HG03521 (cell line): ENCODE measurements at regions not wholly inside any gene's neighbourhood (a gene's known extent, or its start where the extent isn't known, plus 50 kb on each side); places are given as distances from the start of the nearest gene placed in this dataset.
"Not testable (repeated sequence)": the region's sequence is repeated elsewhere in the genome, so short reads cannot be mapped to it uniquely, and the experiment has no call there.

Experiments used
- ATAC-seq: cut with Tn5 transposase; IDR thresholded peaks from one replicate; pipeline ENCODE4 v1.9.1; 2021; ENCODE audit warnings: mild to moderate bottlenecking, moderate library complexity; ENCODE audit not compliant: unreplicated experiment

DNA sequence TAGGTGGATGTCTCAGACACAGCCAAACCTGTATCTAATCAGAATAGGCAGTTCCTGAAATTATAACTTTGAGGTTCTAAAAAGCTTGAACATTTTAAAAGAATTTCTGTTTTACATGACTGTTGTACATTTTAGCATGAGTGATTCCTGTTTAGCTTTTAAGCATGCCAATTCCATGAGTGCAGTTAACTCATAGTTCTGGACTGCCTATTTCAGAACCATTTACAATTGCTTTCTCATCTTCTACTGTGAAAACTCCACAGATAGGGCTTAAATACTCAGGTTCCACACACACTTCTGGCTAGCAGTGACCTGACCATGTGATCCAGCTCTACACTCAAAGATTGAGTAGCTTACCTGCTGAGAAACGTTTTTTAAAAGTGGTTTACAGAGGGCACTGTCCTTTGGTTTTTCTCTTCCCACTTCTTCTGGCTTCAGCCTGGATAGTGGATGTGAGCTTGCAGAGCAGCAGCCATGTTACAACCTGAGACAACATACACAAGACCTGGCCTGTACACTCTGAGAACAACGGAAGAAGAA is 280.8 kb downstream of the ANKRD50 start:
- no peak for ATAC-seq

DNA sequence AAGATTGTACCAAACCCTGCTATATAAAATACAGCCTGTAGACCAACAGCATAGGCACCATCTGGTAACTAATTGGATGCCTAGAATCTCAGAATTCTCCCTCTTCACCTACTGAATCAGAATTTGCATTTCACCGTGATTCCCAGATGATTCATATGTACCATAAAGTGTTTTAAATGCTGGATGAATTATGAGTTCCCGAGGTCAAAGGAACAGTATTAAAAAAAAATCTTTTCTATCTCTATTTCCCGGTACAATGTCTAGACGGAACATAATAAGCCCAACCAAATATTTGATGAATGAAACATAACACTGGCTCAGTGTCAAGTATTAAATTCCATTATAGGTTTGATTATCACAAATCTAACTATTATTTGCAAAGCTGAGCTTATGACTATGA is 280.0 kb downstream of the ANKRD50 start:
- ATAC-seq, result no peak

DNA sequence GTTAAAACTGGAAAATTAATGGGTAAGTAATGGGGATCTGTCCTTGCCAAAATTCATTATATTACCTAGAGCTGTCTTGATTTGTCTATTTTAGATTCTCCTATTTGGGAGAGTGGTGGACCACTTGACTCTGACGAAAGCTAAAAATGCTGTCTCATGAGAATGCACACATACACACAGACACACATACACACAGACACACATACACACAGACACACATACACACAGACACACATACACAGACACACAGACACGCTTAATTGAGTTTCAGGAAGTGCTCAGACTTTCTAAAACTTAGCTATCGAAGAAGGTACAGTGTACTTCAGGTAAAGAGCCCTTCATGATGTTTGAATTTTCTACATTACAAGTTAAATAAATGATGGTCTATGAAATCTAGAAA is 279.5 kb downstream of the ANKRD50 start:
- no peak for ATAC-seq

DNA sequence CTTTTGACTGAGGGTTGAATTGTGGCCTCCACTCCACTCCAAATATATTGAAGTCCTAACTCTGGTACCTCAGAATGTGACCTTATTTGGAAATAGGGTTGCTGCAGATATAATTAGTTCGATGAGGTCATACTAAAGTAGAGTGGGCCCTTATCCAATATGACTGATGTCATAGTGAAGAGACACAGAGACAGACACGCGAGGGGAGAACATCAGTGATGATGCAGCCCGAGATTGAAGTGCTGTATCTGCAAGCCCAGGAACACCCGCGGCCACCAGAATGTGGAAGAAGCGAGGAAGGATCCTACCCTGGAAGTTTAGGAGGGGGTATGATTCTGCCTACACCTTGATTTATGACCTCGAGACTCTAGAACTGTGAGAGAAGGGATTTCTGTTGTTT is 279.0 kb downstream of the ANKRD50 start:
- no peak for ATAC-seq

DNA sequence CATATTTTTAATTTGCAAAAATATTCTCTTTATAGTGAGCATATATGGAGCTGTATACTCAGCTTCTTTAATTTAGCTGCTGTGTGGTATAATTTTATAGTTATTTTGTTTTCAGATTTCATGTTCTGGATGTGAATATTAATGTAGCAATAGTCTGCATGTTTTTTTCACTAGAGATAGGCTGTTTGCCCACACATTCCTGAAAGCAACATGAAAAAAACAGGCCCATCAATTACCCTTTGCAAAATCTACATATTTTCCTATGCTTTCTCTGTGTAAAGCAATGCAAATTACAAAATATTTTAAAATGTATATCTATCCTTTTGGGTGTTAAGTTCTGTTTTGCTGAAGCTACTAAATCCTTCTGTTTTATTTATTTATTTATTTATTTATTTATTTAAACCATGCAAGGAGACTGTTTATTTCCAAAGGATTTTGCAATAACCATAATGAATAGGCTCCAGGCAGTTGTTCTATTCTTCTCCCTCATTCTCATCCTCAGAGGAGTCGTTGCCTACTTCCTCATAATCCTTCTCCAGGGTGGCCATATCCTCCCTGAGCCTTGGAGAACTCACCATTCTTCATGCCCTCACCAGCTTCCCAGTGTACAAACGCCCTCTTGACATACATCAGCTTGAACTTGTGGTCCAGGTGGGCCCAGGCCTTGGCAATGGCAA is 277.1 kb downstream of the ANKRD50 start:
- no peak for ATAC-seq

DNA sequence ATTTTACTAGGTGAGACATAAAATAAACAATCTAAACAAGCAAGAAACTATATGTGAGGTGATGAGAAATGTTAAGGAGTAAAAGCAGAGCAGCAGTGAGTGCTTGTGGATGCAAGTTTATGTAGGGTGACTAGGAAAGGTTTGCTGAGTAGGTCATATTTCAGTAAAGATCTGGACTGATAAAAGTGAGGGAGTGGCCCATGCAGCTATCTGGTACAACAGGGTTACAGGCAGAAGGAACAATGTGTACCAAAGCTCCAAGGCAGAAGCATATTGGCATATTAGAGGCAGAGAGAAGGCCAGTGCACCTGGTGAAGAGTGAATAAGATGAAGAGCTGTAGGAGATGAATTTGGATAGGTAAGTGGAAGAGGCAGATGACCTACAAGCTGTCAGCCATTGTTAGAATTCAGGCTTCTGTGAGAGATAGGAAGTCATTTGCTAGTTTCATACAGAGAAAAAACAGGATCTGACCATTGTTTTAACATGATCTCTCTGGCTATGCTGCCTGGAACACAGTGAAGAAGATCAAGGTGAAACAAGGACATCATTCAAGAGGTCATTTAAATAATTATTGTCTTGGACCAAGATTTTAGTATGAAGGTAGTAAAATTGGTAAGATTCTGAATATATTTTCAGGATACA is 274.6 kb downstream of the ANKRD50 start:
- ATAC-seq, result no peak

DNA sequence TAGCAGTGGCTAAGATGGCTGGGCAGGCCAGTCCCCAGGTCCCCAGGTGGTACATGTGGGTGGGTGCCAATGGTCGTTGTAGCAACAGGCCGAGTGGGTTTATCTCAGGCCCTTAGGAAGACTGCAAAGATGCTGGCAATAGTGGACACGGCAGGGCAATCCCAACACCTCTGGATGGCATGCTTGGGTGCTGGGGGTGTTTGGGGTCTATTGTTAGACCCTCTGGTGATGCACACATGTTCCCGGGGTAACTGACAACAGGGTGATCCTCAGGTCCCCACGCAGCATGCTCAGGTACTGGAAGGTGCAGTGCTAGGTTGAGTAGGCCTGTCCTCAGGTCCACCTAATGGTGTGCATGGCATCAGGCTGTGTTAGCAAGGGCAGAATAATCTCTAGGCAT is 267.5 kb downstream of the ANKRD50 start:
- ATAC-seq, result no peak

DNA sequence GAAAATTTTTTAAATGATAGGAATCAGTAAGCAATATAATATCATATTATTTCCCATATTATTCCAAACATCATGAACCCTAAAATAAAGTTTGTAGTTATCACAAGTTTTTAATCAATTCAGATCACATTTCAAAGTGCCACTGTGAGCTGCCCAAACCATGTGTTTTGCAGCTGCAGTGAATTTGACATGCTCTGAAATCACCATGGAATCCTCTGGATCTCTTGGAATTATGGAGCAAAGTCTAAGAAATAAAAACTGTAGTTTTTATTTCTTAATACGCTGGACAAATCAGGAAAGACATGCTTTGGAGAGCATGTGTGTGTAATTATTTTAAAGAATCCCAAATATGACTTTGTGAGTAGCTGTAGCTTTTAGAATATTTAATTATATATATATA is 262.7 kb downstream of the ANKRD50 start:
- no peak for ATAC-seq

DNA sequence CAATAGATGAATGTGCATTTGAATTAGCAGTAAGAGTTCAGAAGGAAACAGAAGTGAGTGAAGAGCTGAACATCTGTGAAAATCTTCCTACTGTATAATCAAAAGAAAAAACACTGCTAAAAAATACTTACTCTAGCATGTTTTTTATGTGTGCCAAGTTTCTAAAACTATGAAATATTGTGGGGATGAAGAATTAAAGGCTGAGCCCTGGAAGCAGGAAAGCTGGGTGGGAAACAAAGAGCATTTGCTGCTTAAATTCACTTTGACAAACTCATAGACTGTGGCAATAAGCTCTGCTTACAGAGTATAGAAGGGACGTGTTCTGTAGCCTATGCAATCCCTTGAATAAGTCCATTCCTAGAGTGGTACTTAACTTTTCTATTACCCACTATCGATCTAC is 261.7 kb downstream of the ANKRD50 start:
- ATAC-seq, result no peak

DNA sequence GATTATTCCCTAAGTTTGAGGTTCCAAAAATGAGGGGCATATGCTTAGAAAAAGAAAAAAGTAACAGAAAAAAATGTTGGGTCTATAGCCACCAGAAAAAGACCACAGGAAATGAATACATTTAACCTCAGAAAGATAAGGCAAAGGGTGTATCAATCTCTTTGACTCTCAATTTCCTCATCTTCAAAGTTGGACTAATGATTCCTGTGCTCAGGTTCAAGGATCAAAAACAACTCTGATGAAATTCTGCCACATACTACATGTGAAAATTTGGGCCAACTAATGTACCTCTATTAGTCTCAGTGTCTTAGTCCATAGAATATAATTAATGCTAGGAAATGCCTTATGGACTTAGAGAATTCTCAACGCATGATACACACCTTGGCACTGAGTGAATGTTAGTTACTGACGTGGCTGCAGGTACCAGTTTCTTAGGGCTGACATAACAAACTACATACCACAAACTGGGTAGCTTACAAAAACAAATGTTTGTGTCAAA is 257.7 kb downstream of the ANKRD50 start:
- no peak for ATAC-seq

DNA sequence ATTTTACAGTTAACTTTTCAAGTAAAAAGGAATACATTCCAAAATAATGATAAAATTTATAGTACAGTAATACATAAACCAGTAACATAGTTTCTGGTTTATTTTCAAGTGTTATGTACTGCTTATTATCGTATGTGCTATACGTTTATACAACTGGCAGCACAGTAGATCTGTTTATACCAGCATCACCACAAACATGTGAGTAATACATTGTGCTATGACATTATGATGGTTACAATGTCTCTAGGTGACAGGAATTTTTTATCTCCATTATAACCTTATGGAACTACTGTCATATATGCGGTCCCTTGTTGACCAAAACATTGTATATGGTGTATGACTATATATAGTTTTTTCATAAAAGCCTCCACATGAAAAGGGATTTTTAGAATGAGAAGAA is 256.9 kb downstream of the ANKRD50 start:
- ATAC-seq, result no peak

DNA sequence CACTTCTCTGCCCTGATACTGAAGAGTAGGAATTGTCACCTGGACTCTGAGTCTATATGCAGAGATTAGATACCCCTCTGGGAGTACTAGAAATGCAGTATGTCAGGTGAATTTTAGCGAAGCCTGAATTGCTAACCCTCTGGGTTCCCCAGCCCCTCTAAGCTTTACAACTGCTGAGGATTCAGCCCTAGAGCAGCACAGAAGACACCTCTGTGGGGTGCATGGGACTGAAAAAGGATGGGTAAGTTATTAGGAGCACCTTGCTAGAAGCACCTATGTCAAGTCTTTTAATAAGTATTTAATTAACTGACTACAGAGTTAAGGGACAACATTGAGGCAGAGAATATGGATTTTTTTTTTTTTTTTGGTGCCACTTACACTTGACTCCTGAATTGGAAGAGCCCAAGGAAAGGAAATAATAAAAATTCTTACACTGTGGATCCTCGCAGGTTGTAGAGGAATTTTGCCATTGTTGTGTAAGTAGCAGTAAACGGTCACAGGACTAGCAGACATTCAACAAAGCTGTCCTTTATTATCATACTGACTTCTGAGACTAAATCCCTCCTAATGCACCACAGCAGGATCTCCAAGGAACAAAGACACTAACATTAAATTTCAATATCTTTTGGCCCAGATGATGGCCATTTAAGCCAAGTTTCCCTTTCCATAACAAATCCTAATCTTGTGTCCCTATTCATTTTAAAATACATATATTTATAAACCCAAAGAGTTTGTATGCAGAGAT is 253.2 kb downstream of the ANKRD50 start:
- ATAC-seq, result no peak

DNA sequence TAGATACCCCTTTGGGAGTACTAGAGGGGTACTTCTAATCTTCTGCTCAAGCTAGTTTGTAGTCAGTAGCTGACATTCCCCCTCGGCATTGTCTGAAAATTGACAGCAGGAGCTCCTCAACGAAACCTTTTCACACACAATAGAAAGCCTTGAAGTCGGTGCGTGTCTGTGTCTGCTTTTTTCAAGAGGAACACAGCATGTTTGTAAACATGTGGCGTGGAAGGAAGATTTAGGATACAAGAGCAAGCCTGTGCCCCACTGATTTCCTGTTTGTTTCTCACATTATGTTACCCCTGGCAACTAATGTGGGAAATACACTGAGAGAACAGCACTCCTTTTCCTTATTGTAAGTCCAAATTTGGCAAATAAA is 252.6 kb downstream of the ANKRD50 start:
- no peak for ATAC-seq

DNA sequence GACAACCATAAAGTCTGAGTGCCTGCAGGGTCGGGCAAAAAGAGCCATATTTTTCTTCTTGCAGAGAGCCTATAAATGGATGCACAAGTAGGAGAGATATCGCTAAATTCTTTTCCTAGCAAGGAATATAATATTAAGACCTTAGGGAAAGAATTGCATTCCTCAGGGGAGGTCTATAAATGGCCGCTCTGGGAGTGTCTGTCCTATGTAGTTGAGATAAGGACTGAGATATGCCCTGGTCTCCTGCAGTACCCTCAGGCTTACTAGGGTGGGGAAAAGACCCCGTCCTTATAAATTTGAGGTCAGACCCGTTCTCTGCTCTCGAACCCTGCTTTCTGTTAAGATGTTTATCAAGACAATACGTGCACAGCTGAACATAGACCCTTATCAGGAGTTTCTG is 250.9 kb downstream of the ANKRD50 start:
- not testable (repeated sequence) for ATAC-seq

DNA sequence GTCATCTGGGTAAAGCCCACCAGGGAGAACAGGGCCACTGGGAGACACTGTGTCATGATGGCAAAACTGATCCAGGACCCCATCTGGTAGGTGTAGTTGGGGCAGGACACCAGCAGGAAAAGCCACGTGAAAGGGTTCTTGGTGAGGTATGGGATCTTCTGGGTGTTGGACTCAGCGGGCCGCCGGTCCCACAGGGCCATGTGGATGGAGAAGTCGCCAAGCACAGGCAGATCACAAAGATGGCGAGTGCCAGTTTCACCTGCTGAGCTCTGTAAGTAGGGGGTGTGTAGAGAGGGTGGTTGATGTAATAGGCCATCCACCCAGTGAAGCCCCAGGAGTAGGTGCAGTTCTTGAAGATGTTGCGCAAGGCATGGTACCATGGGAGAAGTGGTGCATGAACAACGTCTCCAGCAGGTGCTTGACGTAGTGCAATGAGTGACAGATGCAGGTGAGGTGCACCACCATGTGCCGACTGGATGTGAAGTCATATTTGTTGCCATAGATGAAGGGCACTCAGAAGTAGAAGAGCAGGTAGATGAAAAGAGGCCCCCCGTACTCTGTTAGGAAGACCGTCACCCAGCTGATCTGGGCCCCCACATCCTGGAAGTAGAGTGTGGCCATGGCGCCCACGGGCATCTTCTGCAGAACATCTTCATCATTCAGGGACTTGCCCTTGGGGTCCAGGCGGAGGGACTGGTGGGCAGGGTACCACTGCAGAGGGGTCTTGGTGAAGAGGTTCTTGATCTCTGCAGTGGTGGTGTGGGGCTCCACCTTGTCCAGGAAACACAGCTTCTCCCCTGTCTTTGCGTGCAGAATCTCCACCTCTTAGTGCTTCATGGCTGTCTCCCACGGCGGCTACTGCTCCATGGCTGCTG is 249.3 kb downstream of the ANKRD50 start:
- no peak for ATAC-seq

DNA sequence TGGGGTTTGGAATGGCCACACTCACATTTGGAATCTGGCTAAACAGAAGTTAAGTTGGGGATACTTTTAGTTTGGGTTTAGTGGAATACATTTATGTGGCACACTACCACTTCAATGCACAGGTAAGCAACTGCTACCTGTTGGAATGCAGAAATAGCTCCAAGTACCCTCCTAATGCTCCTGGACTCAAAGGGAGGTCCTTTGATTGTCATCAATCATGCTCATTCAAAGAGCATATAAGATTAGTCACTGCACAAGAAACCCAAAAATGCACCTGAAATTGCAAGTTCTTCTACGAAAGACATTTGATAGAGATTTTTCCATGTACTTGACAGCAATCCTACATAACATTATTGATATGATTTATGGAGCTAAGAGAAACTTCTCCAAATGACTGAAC is 247.7 kb downstream of the ANKRD50 start:
- ATAC-seq, result no peak

DNA sequence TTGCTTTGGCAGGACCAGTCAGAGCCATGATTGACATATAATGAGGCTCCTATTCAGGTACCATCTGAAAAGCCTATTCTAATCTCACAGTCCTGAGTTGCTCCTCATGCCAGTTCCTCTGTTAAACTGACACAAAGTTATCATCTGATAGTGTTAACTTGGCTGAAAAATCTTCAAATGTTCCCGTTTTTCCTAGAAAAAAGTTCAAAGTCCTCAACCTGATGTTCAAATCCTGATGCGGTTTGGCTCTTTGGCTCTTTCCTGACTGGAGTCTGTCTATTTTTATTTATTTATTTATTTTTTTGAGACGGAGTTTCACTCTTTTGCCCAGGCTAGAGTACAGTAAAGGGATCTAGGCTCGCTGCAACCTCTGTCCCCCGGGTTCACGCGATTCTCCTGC is 244.2 kb downstream of the ANKRD50 start:
- ATAC-seq, result no peak

DNA sequence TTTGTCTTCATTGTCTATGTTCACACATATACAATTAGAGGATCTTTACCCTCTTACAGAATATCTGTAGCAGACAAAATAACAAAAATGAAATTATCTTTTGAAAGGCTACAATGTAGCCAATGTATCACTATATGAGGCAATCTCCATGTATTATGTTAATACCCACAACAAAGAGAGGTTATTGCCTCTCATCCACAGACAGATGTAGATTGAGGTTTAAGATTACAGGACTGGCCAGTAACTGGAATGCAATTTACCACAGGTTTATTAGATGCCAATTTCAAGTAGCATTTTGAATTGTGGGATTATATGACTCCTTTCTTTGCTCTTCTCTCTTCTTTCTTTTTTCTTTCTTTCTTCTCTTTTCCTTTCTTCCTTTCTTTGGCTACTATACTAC is 242.6 kb downstream of the ANKRD50 start:
- ATAC-seq, result no peak

DNA sequence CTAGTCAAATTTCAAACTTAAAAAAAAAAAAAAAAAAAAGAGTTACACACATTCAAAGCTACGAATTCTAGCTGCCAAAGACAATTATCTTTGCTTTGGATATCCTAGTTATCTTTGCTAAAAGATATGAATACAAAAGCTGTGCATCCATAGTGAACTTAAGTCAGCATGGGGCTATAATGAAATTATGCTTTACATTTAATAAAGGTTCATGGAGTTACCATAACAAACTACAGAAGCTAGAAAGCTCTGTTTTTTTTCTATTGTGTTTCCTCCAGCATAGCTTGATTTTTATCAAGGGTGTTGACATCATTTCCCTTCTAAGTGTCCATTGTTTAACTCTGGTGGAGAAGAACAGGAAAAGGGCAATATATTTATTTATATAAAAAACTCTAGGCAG is 234.1 kb downstream of the ANKRD50 start:
- no peak for ATAC-seq

DNA sequence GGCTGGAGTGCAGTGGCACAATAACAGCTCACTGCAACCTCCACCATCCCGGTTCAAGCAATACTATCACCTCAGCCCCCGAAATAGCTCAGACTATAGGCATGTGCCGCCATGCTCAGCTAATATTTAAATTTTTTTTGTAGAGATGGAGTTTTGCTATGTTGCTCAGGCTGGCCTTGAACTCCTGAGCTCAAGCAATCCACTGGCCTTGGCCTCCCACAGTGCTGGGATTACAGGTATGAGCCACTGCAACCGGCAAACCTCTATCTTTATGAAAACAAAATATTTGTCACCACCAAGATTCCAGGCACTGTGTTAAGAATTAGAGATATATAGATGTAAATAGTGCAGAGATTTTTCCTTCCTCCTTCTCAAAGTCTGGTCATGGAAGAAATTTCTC is 232.5 kb downstream of the ANKRD50 start:
- ATAC-seq, result no peak

DNA sequence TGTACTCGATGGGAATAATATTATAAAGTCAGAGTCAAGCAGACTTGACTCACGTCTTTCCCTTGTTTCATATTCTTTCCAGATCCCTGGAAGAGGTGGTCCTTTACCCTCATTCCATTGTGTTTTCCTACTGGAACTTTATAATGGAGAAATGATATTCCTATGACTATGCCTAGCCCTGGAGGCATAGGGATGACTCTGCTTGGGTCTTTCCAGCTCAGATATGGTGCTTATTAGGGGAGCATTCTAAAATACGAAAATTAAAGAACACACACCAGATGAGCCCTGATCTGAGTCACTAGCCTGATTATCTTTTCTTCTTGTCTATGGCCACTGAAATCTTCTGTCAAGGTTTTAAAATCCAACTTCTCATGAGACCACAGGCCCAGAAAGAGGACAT is 231.4 kb downstream of the ANKRD50 start:
- ATAC-seq, result no peak
